Activated T-cell treated with anti-CD3 and anti-CD28 coated beads, Interleukin-2, amount 50 U/mL, for 24 hours (primary cell): ENCODE measurements at regions not wholly inside any gene's neighbourhood (a gene's known extent, or its start where the extent isn't known, plus 50 kb on each side); places are given as distances from the start of the nearest gene placed in this dataset.
A peak's percentile ranks its signal among the peaks of the same experiment; 100 is the strongest.
"Not testable (repeated sequence)": the region's sequence is repeated elsewhere in the genome, so short reads cannot be mapped to it uniquely, and the experiment has no call there.

Source experiments
- DNase-seq: peaks from one replicate; pipeline ENCODE4 v3.0.0-alpha.2; 2020
- H3K27ac Mint-ChIP-seq: 2 replicates; pipeline ENCODE4 v1.8.0; 2020; ENCODE audit warnings: mild to moderate bottlenecking, mixed read lengths
- H3K27me3 Mint-ChIP-seq: 2 replicates; pipeline ENCODE4 v1.8.0; 2020; ENCODE audit warnings: mixed read lengths
- H3K36me3 Mint-ChIP-seq: 2 replicates; pipeline ENCODE4 v1.8.0; 2020; ENCODE audit warnings: low read depth, mixed read lengths
- H3K4me1 Mint-ChIP-seq: 2 replicates; pipeline ENCODE4 v1.8.0; 2020; ENCODE audit warnings: low read depth, mixed read lengths
- H3K4me3 Mint-ChIP-seq: 2 replicates; pipeline ENCODE4 v1.8.0; 2020; ENCODE audit warnings: mild to moderate bottlenecking, moderate library complexity, mixed read lengths
- H3K9me3 Mint-ChIP-seq: 2 replicates; pipeline ENCODE4 v1.8.0; 2020; ENCODE audit warnings: mixed read lengths

DNA sequence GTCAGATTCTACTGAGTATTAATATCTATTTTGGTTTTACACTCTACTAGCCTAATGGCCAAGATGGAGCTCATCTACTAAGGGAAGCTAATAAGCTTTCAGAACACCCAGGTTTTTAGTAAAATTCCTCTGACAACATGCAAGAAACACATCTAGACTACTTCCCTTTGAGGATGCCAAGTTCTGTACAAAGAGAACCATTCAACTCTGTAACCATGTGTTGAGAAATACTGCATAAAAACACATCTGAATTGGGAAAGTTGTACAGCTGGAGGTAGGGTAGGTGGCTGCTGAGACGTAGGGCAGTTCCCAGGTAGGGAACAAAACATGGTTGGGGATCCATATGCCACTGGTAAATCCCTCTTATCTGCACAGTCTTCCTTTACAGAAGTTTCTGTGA is 66.2 kb downstream of the SC5D start:
- H3K36me3 Mint-ChIP-seq: no peaks in the 10 kb centered on the region
- no peaks in the 10 kb centered on the region for H3K9me3 Mint-ChIP-seq
- no peaks in the 10 kb centered on the region for H3K4me1 Mint-ChIP-seq
- H3K27ac Mint-ChIP-seq: no peak overlapping the region
- no peaks in the 10 kb centered on the region for H3K27me3 Mint-ChIP-seq
- DNase-seq: no peak
- no peak overlapping the region for H3K4me3 Mint-ChIP-seq

DNA sequence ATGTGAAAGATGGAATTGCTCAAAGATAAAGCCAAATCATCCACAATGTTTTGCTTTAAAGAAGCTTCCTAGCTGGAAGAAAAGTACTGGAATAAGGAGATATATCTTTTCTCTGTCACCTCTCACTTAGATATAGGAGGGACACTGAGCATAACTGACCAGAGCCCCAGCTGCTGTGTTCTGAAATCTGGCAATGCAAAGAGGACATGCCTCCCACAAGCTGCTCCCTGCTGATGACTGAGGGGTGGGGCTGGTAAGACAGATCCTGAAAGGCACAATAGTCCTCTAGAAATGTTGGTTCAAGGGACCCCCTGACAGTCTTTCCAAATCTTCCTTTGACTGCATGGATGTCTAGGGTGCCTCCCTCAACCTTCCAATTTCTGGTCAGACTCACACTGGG is 67.0 kb downstream of the SC5D start:
- Mint-ChIP-seq H3K36me3 (no peaks in the 10 kb centered on the region), H3K4me1 (no peaks in the 10 kb centered on the region), H3K4me3 (no peak overlapping the region), H3K27ac (no peak overlapping the region), H3K27me3 (no peaks in the 10 kb centered on the region), H3K9me3 (no peaks in the 10 kb centered on the region)
- DNase-seq: no peak

DNA sequence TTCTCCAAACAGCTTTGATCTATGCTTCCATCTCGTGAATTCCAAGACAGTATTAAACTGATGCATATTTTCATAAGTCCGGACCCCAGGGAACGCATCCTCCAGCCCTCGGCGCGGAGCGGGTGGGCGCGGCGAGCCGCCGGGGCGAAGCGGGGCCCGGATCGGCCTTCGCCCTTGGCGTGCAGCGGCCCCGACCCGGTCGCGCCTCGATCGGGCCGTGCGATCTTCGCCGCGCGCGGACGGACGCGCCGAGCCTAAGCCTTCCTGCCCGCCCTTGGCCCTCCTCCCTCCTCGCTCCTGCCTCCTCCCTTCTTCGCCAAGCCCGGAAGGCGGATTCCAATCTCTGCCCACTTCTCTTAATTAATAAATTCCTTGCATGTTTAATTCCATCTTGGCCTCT is 70.4 kb downstream of the SC5D start:
- H3K27ac Mint-ChIP-seq, H3K9me3 Mint-ChIP-seq, H3K36me3 Mint-ChIP-seq, H3K4me3 Mint-ChIP-seq, H3K27me3 Mint-ChIP-seq, DNase-seq: not testable (repeated sequence)
- peaks cover 13% of the 10 kb centered on the region for H3K4me1 Mint-ChIP-seq

DNA sequence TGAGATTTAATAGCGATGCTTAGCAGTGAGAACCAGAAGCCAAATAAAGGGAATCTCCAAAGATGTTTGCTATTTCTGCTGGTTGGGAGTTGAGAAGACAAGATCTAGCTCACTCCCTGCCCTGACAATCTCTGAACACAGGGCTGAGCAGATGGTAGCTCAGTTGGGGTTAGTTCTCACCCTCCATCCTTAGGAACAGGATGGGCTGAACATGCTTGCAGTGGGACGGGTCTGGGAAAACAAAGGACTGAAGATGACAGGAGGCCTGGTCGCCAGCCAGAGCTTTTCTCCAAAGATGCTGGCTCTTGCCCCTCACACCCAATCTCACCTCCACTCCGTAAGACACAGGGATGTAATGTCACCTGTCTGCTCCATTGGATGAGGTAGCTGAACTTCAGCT is 72.7 kb downstream of the SC5D start:
- Mint-ChIP-seq H3K36me3 (no peaks in the 10 kb centered on the region), H3K4me3 (no peak overlapping the region), H3K27me3 (no peaks in the 10 kb centered on the region), H3K4me1 (peaks cover 31% of the 10 kb centered on the region), H3K9me3 (no peaks in the 10 kb centered on the region), H3K27ac (no peak overlapping the region)
- DNase-seq: no peak

DNA sequence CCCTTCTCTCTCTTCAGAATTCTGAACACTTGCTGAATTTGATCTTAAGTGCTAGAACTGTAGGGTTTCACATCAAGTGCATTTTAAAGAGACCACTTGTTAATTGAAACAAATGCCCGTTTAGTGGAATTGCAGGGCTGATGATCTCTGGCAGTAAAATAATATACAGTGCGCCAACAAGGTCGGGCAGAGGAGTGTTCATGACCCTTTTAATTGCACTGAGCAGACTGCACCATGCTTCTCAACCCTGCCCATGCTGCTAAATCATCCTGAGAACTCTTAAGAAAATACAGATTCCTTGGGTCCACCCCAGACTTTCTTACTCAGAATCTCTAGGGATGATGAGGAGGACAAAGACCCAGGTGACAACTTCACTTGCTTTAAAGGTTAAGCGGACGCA is 73.5 kb downstream of the SC5D start:
- Mint-ChIP-seq H3K27me3 (no peaks in the 10 kb centered on the region), H3K4me3 (no peak overlapping the region), H3K27ac (no peak overlapping the region), H3K36me3 (no peaks in the 10 kb centered on the region), H3K4me1 (peaks cover 38% of the 10 kb centered on the region), H3K9me3 (peaks cover 2% of the 10 kb centered on the region)
- no peak for DNase-seq

- Mint-ChIP-seq H3K27ac (peak overlapping the region; percentile 80), H3K4me1 (peaks cover 46% of the 10 kb centered on the region), H3K36me3 (no peaks in the 10 kb centered on the region), H3K4me3 (peak overlapping the region; percentile 16), H3K27me3 (no peaks in the 10 kb centered on the region), H3K9me3 (peaks cover 2% of the 10 kb centered on the region)
- DNase-seq: no peak
Measured at GRCh38 chr11:121367001-121367843, 74.7 kb downstream of the SC5D start.

DNA sequence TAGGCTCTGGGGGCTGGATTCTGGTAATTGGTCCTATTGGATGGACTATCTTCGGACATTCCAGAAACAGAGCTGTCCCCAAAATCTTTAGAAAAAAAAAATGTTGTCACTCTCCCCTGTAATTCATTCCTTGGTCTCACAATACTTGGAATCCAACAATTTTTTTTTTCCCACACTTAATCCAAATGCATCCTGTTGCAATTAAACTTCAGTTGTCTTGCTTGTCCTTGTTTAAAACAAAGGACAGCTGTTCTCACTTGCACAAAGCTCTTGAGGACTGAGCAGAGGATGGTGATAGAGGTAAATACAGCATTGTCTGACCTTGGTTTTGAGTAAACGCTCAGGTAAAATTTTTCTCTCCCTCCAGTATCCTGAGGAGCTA is 75.3 kb downstream of the SC5D start:
- Mint-ChIP-seq H3K27me3 (no peaks in the 10 kb centered on the region), H3K27ac (peak overlapping the region; percentile 80), H3K4me1 (peaks cover 50% of the 10 kb centered on the region), H3K9me3 (peaks cover 2% of the 10 kb centered on the region), H3K36me3 (no peaks in the 10 kb centered on the region), H3K4me3 (no peak overlapping the region)
- DNase-seq: no peak

DNA sequence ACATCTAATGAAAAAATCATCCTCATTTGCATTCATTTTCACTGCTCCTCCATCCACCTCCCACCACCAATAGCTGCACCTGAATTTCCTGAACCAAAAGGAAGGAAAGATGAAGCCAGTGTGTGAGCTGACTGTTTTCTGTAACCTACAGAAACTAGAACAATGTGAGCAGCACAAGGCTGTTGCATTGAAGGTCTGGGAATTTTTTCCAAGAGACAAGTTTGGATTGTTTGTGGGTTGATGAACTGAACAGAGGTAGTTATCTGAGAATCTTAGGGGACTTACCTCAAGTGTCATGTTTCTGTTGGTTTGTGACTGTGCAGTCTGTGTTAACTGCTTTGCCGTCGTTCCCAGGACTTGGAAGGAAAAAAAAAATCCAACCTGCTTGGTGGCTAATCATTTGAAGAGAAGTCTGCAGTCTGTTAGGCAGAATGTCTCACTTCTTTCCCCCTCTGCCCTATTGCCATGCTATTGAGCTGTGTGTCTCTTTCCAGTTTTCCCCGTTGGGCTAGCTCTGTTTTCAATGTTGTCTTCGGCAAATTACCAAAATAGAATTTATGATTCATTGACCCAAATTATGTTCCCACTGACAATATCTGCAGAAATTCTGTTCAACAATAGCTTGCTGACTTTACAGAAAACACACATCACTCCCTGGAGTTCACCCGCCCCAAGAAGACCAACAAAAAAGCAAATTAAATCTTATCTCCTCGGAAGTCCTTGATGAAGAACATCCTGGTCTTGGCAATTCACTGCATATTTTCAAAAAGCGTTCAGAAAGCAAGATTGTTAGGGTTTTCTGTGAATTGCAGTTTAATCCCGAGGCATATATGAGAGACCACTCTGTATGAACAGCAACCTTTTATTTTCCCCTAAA is 76.0 kb downstream of the SC5D start:
- no peak overlapping the region for H3K27ac Mint-ChIP-seq
- H3K36me3 Mint-ChIP-seq: no peaks in the 10 kb centered on the region
- H3K27me3 Mint-ChIP-seq: no peaks in the 10 kb centered on the region
- DNase-seq: no peak
- no peak overlapping the region for H3K4me3 Mint-ChIP-seq
- peaks cover 2% of the 10 kb centered on the region for H3K9me3 Mint-ChIP-seq
- peaks cover 57% of the 10 kb centered on the region for H3K4me1 Mint-ChIP-seq

DNA sequence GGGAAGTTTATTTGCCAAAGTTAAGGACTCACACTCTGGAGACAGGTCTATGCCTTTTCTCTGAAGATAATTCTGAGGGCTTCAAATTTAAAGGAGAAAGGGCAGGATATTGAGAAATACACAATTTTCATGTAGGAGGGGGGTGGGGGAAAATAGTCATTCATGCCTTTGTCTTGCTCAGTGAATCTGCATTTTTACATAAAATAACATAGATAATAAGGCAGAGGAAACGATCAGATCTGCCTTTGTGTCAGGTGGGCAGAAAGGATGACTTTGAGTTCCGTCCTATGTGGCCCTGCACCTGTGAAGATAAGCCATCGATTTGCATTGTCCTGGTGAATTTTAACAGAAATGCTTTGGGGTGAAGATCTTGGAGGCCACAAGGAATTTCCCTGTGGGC is 76.8 kb downstream of the SC5D start:
- Mint-ChIP-seq H3K36me3 (no peaks in the 10 kb centered on the region), H3K4me3 (no peak overlapping the region), H3K27ac (no peak overlapping the region), H3K4me1 (peaks cover 61% of the 10 kb centered on the region), H3K9me3 (peaks cover 2% of the 10 kb centered on the region), H3K27me3 (no peaks in the 10 kb centered on the region)
- DNase-seq: no peak

DNA sequence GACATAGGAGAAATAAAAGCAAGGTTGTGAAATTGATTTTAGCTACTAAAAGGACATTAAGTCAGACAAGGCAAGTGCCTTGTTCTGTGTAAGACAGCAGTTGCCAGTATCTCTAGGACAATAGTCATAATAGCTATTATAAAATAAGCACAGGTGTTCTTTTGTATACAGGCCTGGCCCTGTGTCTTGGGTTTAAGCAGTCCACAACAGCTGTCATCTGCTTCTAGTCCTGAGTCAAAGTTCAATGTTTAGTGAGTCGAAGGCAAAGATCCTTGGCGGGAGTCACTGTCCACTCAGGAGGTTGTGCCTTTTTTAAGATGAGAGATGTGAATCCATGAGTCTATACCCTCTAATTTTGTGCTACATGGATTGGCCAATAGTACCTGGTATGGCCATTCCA is 79.5 kb downstream of the SC5D start:
- H3K4me1 Mint-ChIP-seq: peaks cover 70% of the 10 kb centered on the region
- peaks cover 2% of the 10 kb centered on the region for H3K9me3 Mint-ChIP-seq
- no peak for DNase-seq
- no peaks in the 10 kb centered on the region for H3K27me3 Mint-ChIP-seq
- no peak overlapping the region for H3K27ac Mint-ChIP-seq
- H3K4me3 Mint-ChIP-seq: no peak overlapping the region
- H3K36me3 Mint-ChIP-seq: no peaks in the 10 kb centered on the region

GRCh38 chr11:121372671-121373429 is 79.3 kb upstream of the SORL1 start:
- Mint-ChIP-seq H3K36me3 (no peaks in the 10 kb centered on the region), H3K27me3 (no peaks in the 10 kb centered on the region), H3K4me1 (peaks cover 66% of the 10 kb centered on the region), H3K27ac (no peak overlapping the region), H3K9me3 (peaks cover 2% of the 10 kb centered on the region), H3K4me3 (no peak overlapping the region)
- DNase-seq: no peak

- Mint-ChIP-seq H3K27ac (no peak overlapping the region), H3K27me3 (no peaks in the 10 kb centered on the region), H3K36me3 (no peaks in the 10 kb centered on the region), H3K9me3 (peaks cover 2% of the 10 kb centered on the region), H3K4me1 (peaks cover 66% of the 10 kb centered on the region), H3K4me3 (no peak overlapping the region)
- DNase-seq: no peak
Measured at GRCh38 chr11:121374286-121374985, 77.7 kb upstream of the SORL1 start.

DNA sequence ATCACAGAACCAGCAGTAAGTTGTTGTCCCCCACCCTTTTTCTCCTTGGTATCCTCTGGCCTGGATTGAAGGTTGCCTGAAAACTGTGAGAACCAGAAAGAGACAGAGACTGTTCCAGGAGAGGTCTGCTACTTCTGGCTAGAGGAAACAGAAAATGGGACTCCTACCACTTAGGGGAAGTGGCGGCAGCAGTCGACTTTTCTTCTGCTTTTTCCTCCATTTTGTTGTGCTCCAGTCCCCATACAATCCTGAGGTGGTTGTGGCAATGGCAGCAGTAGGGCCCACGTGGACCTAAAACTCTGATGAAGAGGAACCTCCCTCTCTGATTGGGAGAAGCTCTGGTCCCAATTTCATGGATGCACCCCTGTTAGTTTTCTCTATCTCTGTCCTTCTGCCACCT is 76.0 kb upstream of the SORL1 start:
- peaks cover 64% of the 10 kb centered on the region for H3K4me1 Mint-ChIP-seq
- DNase-seq: no peak
- no peak overlapping the region for H3K4me3 Mint-ChIP-seq
- no peak overlapping the region for H3K27ac Mint-ChIP-seq
- no peaks in the 10 kb centered on the region for H3K36me3 Mint-ChIP-seq
- no peaks in the 10 kb centered on the region for H3K9me3 Mint-ChIP-seq
- H3K27me3 Mint-ChIP-seq: no peaks in the 10 kb centered on the region

DNA sequence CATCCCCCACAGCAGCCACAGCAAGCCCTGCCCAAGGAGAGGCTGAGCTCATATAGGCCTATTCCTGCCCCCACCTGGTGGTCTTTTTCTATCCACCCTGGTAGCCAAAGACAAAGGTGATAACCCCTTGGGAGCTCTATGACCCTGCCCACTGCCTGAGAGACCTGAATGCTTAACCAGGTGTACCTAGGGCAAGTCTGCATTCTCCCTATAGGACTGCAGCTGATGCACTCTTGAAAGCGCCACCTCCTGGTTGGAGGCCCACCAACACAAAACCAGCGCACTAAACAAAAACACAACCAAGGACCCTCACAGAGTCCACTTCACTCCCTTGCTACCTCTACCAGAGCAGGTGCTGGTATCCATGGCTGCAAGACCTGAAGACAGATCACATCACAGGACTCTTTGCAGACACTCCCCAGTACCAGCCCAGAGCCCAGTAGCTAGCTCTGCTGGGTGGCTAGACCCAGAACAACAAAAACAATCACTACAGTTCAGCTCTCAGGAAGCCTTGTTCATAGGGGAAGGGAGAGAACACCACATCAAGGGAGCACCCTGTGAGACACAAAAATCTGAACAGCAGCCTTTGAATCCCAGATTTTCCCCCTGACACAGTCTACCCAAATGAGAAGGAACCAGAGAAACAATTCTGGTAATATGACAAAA is 72.8 kb upstream of the SORL1 start:
- H3K4me1 Mint-ChIP-seq: peaks cover 43% of the 10 kb centered on the region
- not testable (repeated sequence) for DNase-seq, H3K36me3 Mint-ChIP-seq, H3K9me3 Mint-ChIP-seq, H3K27me3 Mint-ChIP-seq, H3K4me3 Mint-ChIP-seq
- peak overlapping the region; percentile 65 for H3K27ac Mint-ChIP-seq
